Heart left ventricle (tissue), 16 donors: ENCODE measurements at regions not wholly inside any gene's neighbourhood (a gene's known extent, or its start where the extent isn't known, plus 50 kb on each side); places are given as distances from the start of the nearest gene placed in this dataset.

Source experiments
- ATAC-seq, 4 donors: fragments of 200-7000 bp; cut with Tn5 transposase; one replicate each; pipeline ENCODE4 v1.9.1; 2020 to 2022; ENCODE audit warnings: moderate library complexity in 4 of 4, mild to moderate bottlenecking in 3 of 4, moderate number of reproducible peaks in 1 of 4
- DNase-seq, 5 donors: peaks; one replicate each; pipeline ENCODE4 v3.0.0-alpha.2; 2020
- H3K27ac ChIP-seq, 12 donors: fragments of 200-600 bp; sonication (generic) in 4 of 12; one replicate each; pipeline versions ENCODE4 v1.5.0 to v1.8.0; 2016 to 2022; ENCODE audit warnings: mild to moderate bottlenecking in 2 of 12
- H3K27me3 ChIP-seq, 9 donors: fragments of 200-600 bp; sonication (generic) in 2 of 9; one replicate each; pipeline versions ENCODE4 v1.5.1 to v1.8.0; 2016 to 2022; ENCODE audit warnings: mild to moderate bottlenecking in 3 of 9
- H3K36me3 ChIP-seq, 9 donors: fragments of 200-600 bp; sonication (generic) in 2 of 9; one replicate each; pipeline versions ENCODE4 v1.5.0 to v1.8.0; 2018 to 2022; ENCODE audit warnings: mild to moderate bottlenecking in 2 of 9
- H3K4me1 ChIP-seq, 12 donors: fragments of 200-600 bp; sonication (generic) in 4 of 12; one replicate each; pipeline versions ENCODE4 v1.5.0 to v1.8.0; 2016 to 2022; ENCODE audit warnings: mild to moderate bottlenecking in 3 of 12
- H3K4me3 ChIP-seq, 12 donors: fragments of 200-600 bp; sonication (generic) in 4 of 12; one replicate each; pipeline versions ENCODE4 v1.5.0 to v1.8.0; 2017 to 2022; ENCODE audit warnings: mild to moderate bottlenecking in 9 of 12, moderate library complexity in 4 of 12
- H3K9me3 ChIP-seq, 12 donors: fragments of 200-600 bp; sonication (generic) in 4 of 12; one replicate each; pipeline versions ENCODE4 v1.5.0 to v1.8.0; 2016 to 2022; ENCODE audit warnings: mild to moderate bottlenecking in 1 of 12
- POLR2A ChIP-seq, 2 donors: fragments of 450-650 bp; IDR thresholded peaks; one replicate each; pipeline ENCODE4 v1.6.1; 2017; ENCODE audit warnings: antibody characterized with exemption in 2 of 2, mild to moderate bottlenecking in 2 of 2, moderate library complexity in 2 of 2
- WGBS, 4 donors: extraction: QIAGEN DNeasy Blood & Tissue Kit in 2 of 4; methylation state at CpG; one replicate each; pipeline versions ENCODE4 v1.1.5 to v1.1.7; 2013 to 2018; 5-methylcytosine and 5-hydroxymethylcytosine counted together
- intact Hi-C, 10 donors: fragments of 100-400 bp; cut with DNase I; formaldehyde crosslinking; loops; one replicate each; pipeline versions ENCODE4 v1.11.1 to v1.14.2; 2022
- TF ChIP-seq, protein P1 (sequence below), 12 donors: fragments of 200-600 bp; sonication (generic) in 4 of 12; IDR thresholded peaks; one replicate each; pipeline versions ENCODE4 v1.5.0 to v1.8.0; 2018 to 2022; ENCODE audit warnings: antibody characterized with exemption in 12 of 12, mild to moderate bottlenecking in 5 of 12
- donor health status: ischemic (EF 13 %, LVEDD 7.1; RV severe dilation, severe dysfunction).
- donor health status: healthy with polysubstance abuse.
- donor health status: DM: no; HTN: yes; CAD: no.
- donor health status: DM: no; HTN: no; CAD: no.
- donor health status: ischemic (EF 25% LVEDD 6.9; RV normal size, moderate dysfunction).
- donor health status: ischemic (EF 25% LVEDD 5.7; RV mildly dilated, moderate dysfunction).
- donor health status: healthy.
- donor health status: DM: yes; HTN: yes; CAD: no.
- donor health status: ischemic (EF 35%, LVEDD 5.7; RV mildly dilated, moderate dysfunction).
- donor health status: nonischemic (EF 11% LVEDD 7.7; RV severe dilation, severe dysfunction).
- donor health status: DM: yes; HTN: yes; CAD: no.
- donor health status: PGD.
- donor health status: ischemic (EF 29% LVEDD 5.4; RV normal size, mild dysfunction).
- donor health status: nonischemic (EF 23%, LVEDD 6.1; RV moderate dilation, normal function).

DNA sequence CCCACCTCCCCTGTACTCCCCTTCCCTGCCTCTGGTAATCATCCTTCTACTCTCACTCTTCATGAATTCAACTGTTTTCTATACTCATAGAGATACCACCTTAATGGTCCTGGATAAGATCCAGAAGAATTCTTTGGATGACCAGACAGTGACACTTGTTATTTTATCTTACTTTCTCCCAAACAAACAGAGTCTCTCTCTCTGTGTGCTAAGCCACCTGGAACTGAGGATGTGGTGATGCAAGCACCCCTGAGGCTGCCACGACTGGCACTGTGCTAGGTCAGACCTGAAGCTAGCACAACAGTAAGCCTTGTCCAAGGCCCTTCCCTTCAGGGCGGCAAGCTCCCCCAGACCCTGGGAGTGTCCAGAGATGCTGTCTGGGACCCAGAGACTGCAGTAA, 250.2 kb downstream of the C12orf50 start:
- H3K9me3 ChIP-seq, result no peaks in the 10 kb centered on the region
- 52 to 72% (median 67%) methylated on average over 2 of the region's 2 CpGs for WGBS, 4 donors
- DNase-seq (no peak), ATAC-seq (no peak)
- H3K4me1 ChIP-seq, result no peaks in the 10 kb centered on the region
- H3K27ac ChIP-seq, result no peak overlapping the region
- no peak overlapping the region for H3K4me3 ChIP-seq
- TF ChIP-seq, protein P1, sequence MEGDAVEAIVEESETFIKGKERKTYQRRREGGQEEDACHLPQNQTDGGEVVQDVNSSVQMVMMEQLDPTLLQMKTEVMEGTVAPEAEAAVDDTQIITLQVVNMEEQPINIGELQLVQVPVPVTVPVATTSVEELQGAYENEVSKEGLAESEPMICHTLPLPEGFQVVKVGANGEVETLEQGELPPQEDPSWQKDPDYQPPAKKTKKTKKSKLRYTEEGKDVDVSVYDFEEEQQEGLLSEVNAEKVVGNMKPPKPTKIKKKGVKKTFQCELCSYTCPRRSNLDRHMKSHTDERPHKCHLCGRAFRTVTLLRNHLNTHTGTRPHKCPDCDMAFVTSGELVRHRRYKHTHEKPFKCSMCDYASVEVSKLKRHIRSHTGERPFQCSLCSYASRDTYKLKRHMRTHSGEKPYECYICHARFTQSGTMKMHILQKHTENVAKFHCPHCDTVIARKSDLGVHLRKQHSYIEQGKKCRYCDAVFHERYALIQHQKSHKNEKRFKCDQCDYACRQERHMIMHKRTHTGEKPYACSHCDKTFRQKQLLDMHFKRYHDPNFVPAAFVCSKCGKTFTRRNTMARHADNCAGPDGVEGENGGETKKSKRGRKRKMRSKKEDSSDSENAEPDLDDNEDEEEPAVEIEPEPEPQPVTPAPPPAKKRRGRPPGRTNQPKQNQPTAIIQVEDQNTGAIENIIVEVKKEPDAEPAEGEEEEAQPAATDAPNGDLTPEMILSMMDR (IDR thresholded peaks at IDR 0.05), result no peak
- TF ChIP-seq POLR2A (IDR thresholded peaks at IDR 0.05), result no peak
- intact Hi-C loops, result no loop called here
- no peaks in the 10 kb centered on the region for H3K36me3 ChIP-seq
- H3K27me3 ChIP-seq, result no peaks in the 10 kb centered on the region

- peaks cover 0 to 3% (median 0%) of the 10 kb centered on the region in 12 donors for H3K9me3 ChIP-seq
- no peak overlapping the region for H3K4me3 ChIP-seq
- 50 to 61% (median 50%) methylated on average over 1 of the region's 1 CpG for WGBS, 4 donors
- H3K4me1 ChIP-seq, result no peaks in the 10 kb centered on the region
- H3K36me3 ChIP-seq, result no peaks in the 10 kb centered on the region
- TF ChIP-seq POLR2A (IDR thresholded peaks at IDR 0.05), result no peak
- TF ChIP-seq, protein P1 (IDR thresholded peaks at IDR 0.05), result no peak
- intact Hi-C loops, result no loop called here
- no peaks in the 10 kb centered on the region for H3K27me3 ChIP-seq
- ATAC-seq (no peak), DNase-seq (no peak)
- H3K27ac ChIP-seq, result no peak overlapping the region
These were observed 251.1 kb downstream of the C12orf50 start for GRCh38 chr12:87778065-87778464.

GRCh38 chr12:87775784-87776183, 253.4 kb downstream of the C12orf50 start:
- no peaks in the 10 kb centered on the region for H3K27me3 ChIP-seq
- no peak overlapping the region for H3K4me3 ChIP-seq
- H3K9me3 ChIP-seq, result peaks cover 0 to 4% (median 0%) of the 10 kb centered on the region in 12 donors
- no peak for ATAC-seq
- H3K4me1 ChIP-seq, result no peaks in the 10 kb centered on the region
- intact Hi-C loops, result no loop called here
- H3K27ac ChIP-seq, result no peak overlapping the region
- DNase-seq, result no peak
- no peaks in the 10 kb centered on the region for H3K36me3 ChIP-seq
- no peak for TF ChIP-seq POLR2A (IDR thresholded peaks at IDR 0.05)
- TF ChIP-seq, protein P1 (IDR thresholded peaks at IDR 0.05), result no peak

DNA sequence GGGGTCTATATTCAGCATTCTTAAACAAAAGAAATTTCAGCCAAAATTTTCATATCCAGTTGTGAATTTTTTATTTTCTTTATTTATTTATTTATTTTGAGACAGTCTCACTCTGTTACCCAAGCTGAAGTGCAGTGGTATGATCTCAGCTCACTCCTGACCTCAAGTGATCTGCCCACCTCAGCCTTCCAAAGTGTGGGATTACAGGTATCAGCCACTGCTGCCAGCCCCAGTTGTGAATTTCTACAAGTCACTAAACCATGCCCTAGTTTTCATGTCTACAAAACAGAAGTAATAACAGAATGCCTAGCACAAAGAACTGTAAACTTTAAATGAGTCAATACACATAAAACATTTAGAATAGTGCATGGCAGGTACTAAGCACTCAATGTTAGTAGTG, 254.2 kb downstream of the C12orf50 start:
- Histone ChIP-seq H3K4me3 (no peak overlapping the region), H3K27me3 (no peaks in the 10 kb centered on the region), H3K9me3 (peaks cover 0 to 4% (median 0%) of the 10 kb centered on the region in 12 donors), H3K36me3 (no peaks in the 10 kb centered on the region), H3K4me1 (no peaks in the 10 kb centered on the region), H3K27ac (no peak overlapping the region)
- DNase-seq (no peak), ATAC-seq (no peak)
- intact Hi-C loops, result no loop called here
- TF ChIP-seq POLR2A (IDR thresholded peaks at IDR 0.05), result no peak
- TF ChIP-seq, protein P1 (IDR thresholded peaks at IDR 0.05), result no peak
